NOMO-1 treated with DMSO at 0.1 percent for 48 hours (cell line): ENCODE measurements at regions not wholly inside any gene's neighbourhood (a gene's known extent, or its start where the extent isn't known, plus 50 kb on each side); places are given as distances from the start of the nearest gene placed in this dataset.
"Not testable (repeated sequence)": the region's sequence is repeated elsewhere in the genome, so short reads cannot be mapped to it uniquely, and the experiment has no call there.

Experiments
- DNase-seq: peaks from one replicate; lab custom pipeline; 2025; ENCODE audit not compliant: unreplicated experiment; lab: John Stamatoyannopoulos, UW

GRCh38 chr6:27679964-27680694, 207.2 kb upstream of the ZNF184 start:
- no peak for DNase-seq

DNA sequence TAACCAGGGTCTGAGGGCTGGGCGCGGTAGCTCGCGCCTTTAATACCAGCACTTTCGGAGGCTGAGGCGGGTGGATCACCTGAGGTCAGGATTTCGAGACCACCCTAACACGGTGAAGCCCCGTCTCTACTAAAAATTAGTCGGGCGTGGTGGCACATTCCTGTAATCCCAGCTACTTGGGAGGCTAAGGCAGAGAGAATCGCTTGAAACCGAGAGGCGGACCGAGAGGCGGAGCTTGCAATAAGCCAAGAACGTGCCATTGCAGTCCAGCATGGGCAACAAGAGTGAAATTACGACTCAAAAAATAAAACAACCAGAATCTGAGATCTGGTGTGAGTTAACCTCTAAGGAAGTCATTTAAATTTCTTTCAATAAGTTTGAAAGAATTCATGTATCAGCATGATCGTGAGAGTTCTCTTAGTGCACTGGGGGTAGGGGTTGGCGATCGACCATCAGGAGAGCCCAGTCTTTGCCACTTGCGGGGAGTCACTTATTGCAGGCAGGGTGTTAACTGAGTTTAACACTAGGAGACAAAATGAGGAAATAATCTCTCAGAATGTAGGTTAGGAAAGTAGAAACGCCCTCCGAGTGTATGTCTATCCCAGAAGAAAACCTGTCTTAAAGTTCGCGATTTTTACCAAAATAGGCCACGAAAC, 206.5 kb upstream of the ZNF184 start:
- no peak for DNase-seq

DNA sequence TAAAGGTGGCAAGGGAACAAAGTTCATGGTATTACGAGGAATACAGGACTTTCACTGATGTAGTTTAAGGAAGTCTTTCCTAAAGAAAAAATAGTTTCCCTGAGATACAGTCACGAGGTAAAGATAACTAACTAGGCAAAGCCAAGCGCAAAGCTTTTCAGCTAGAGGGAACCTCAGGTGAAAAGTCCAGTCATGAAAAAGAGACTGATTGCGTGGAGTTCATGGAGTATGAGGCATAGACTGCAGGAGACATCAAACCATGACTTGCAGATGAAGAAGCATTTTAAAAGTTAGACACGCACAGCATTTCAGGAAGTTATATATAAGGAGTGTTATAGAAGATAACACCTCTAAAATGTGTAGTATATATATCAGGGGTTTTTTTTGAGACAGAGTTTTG, 205.6 kb upstream of the ZNF184 start:
- no peak for DNase-seq

DNA sequence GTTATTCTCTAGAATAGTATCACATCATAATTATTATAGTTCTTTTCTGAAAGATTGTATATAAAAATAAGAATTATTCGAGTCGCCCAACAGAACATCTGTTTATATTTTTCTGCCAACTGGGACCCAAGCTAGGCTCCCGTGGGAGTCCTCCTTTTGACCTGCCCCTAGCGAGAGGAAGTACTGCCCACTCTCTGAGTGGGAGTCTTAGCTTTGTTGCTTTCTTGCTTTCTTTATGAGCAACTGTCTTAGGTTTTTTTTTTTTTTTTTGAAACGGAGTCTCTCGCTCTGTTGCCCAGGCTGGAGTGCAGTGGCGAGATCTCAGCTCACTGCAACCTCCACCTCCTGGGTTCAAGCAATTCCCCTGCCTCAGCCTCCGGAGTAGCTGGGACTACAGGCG, 202.0 kb upstream of the ZNF184 start:
- DNase-seq = no peak

DNA sequence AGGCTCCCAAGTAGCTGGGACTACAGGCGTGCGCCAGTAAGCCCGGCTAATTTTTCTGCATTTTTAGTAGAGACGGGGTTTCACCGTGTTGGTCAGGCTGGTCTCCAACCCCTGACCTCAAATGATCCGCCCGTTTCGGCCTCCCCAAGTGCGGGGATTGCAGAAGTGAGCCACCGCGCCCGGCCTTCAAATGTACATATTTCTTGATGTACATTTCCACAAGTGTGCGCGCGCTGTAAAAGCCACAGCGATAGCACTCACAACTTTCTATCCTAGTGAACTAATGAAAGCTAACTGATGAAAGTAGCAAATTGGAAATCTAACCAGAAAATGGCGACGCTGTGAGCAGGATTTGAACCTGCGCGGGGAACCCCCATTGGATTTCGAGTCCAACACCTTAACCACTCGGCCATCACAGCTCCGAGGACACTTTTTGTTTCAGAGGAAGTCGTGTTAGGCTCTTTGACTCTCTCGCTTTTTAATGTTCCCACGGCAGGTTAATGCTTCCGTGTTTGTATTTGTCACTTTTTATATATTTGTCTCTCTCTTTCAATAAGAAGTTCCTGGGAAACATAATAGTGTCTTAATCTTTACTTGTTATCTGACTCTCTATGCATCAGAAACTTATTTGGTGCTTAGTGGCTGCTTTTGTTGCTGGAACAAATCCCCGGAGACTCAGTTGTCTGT, 199.4 kb upstream of the ZNF184 start:
- peak; percentile 49 for DNase-seq

DNA sequence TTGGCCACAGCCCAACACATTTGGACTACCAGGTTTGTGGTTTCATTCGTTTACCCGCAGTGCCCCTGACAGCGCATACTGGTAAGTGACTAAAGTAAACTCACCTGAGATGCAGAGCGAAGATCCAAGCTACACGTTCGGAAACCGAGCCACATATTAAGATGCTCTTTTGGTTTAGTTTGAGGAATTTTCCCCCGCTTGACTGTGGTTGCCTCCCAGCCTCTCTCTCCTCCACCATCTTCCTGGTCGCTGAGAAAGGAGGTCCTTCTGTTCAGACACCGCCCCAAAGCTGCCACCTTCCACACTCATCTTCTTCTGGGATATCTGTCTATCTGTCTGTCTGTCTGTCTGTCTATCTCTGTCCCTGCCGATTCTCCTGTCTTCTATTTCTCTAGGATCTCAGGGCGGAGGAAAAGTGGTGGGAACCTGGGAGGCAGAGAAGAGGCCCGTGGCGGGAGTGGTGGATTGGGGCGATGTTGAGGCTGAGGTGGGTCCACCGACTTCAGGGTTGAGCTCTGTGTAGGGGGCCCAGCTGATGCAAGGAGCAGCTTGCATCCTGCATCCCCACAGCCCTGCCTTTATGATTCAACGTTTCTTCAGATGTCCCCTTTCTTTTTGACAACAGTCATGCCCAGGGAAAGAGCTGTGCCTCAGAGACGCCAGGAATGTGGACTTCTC, 196.9 kb upstream of the ZNF184 start:
- DNase-seq = no peak

DNA sequence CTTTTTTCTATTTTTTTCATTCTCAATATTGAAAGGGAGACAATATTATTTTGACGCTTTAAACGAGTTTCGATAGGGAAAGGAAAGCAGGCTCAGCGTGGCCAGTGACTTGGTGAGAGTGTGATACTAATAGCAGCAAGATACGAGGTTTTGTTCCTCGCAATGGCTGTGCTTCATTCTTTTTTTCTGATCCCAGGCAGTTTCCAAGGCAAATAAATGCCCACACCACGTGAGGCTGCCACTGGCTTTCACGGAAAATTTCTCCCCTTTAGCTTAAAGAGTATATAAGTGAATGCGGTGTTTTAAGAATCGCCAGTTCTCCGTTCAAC, 196.4 kb upstream of the ZNF184 start:
- no peak for DNase-seq

GRCh38 chr6:27668442-27669294, 195.8 kb upstream of the ZNF184 start:
- DNase-seq = peak; percentile 42

DNA sequence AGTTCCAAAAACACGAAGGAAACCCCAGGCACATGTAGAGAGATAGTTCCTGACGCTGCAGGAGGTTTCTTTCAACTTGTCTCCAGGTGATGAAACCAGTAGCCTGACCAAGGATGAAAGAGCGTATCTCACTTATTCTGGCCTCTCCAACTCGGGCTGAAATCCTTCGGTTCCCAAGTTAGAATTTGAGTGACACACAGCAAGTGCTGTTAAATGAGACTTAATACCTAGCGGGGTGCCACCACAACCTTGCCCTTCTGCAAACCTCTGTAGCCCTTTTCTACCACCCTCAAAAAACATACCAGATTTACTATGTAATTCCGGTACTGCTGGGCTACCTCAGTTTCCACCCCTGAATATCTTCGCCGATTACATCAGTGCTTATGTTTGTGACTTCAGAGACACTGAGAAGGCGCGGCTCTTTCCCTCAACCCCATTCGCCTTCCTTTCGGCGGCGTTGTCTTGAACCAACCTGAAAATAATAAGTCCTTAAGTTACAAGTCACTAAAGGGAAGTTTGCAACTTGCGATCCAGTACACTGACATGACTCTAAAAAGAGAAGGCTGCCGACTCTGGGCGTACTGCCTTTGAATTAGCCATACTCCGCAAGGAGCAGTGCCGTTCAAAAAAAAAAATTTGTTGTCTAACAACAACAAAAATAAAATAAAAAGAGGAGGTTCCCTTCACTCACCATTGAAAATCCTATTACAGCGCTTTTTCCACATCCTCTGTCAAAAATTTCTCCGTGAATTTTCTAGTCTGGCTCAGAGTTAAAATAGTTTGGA, 194.9 kb upstream of the ZNF184 start:
- peak; percentile 49 for DNase-seq

DNA sequence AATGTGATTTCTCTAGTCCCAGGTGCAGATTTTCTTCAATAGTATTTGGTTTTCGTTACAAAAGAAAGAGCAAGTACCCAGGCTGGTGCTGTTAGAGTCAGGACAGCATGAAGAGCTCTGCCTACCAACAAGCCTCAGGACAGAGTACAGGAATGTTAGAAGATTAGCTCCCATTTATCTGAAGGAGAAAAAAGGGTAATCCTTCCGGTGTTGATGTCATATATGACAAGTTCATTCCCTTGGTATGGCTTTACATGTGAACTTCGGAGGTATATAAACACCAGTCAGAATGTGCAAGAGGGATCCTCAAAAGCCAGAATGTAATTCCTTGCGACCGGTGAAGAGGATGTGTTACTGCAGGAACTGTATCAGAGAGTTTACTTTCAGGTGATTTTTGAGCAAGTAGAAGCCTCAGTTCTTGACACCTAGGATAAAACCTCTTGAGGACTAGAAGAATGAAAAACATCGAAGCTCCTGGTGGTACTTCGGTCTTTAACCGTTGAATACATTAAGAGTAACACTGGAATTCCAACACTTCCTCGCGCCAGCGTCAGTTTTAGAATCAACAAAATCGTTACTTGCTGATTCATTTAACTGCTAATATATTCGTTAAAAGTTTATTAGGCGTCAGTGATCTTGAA, 194.2 kb upstream of the ZNF184 start:
- DNase-seq = no peak

- DNase-seq = no peak
Observed at GRCh38 chr6:27662769-27663168, 189.9 kb upstream of the ZNF184 start.

- DNase-seq = not testable (repeated sequence)
Observed at GRCh38 chr6:27662212-27662611, 189.3 kb upstream of the ZNF184 start.

DNA sequence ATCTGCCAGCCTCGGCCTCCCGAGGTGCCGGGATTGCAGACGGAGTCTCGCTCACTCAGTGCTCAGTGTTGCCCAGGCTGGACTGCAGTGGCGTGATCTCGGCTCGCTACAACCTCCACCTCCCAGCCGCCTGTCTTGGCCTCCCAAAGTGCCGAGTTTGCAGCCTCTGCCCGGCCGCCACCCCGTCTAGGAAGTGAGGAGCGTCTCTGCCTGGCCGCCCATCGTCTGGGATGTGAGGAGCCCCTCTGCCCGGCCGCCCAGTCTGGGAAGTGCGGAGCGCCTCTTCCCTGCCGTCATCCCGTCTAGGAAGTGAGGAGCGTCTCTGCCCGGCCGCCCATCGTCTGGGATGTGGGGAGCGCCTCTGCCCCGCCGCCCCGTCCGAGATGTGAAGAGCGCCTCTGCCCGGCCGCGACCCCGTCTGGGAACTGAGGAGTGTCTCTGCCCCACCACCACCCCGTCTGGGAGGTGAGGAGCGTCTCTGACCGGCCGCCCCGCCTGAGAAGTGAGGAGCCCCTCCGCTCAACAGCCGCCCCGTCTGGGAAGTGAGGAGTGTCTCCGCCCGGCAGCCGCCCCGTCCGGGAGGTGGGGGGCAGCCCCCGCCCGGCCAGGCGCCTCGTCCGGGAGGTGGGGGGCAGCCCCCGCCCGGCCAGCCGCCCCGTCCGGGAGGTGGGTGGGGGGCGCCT, 180.4 kb upstream of the ZNF184 start:
- not testable (repeated sequence) for DNase-seq

GRCh38 chr6:27651371-27651732, 178.4 kb upstream of the ZNF184 start:
- no peak for DNase-seq

- no peak for DNase-seq
Observed at GRCh38 chr6:27650620-27651370, 177.9 kb upstream of the ZNF184 start.

DNA sequence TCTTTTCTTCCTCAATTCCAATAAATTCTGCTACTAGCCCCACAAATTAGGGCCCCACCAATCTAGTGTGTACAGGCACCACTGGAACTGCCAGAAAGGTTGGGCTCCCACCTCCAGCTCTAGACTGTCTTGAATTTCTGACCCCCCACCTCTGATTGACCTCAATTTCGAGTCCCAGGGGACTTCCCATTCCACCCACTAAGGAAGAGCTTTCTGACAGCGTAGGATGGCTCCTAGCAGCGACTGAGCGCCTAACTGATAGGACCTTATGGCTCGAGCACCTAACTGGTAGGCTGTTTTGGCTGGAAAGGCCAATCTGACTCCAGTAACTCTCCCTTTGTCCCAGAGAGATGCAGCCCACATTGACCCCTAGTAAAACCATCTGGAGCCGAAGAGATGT, 171.6 kb upstream of the ZNF184 start:
- no peak for DNase-seq

DNA sequence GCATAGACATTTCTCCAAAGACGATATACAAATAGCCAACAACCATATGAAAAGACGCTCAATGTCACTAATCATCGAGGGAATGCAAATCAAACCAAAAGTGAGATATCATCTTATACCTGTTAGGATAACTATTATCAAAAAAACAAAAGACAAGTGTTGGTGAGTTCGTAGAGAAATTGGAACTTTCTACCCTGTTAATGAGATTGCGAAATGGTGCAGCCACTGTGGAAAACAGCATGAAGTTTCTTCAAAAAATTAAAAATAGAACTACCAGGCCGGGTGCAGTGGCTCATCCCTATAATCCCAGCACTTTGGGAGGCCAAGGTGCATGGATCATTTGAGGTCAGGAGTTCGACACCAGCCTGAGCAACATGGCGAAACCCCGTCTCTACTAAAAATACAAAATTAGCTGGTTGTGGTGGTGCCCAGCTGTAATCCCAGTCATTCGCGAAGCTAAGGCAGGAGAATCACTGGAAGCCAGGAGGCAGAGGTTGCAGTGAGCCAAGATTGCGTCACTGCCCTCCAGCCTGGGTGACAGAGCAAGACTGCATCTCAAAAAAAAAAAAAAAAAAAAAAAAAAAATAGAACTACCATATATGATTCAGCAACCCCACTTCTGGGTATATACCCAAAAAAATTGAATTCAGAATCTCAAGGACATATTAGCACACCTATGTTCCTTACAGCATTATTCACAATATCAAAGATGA, 170.0 kb upstream of the ZNF184 start:
- no peak for DNase-seq

- DNase-seq = not testable (repeated sequence)
Observed at GRCh38 chr6:27635886-27636285, 163.0 kb upstream of the ZNF184 start.
